ENCODE measurements at regions not wholly inside any gene's neighbourhood (a gene's known extent, or its start where the extent isn't known, plus 50 kb on each side); places are given as distances from the start of the nearest gene placed in this dataset.

- H3K27me3 Mint-ChIP-seq: peaks cover 26% of the 10 kb centered on the region
These were observed 327.0 kb downstream of the FOXL1 start for GRCh38 chr16:86905302-86905701.

GRCh38 chr16:86906623-86907022, 328.3 kb downstream of the FOXL1 start:
- no peaks in the 10 kb centered on the region for H3K36me3 Mint-ChIP-seq (ENCODE audit: insufficient read depth)
- H3K4me3 Mint-ChIP-seq (ENCODE audit: low read depth): no peak overlapping the region
- DNase-seq (ENCODE audit: low spot score, unreplicated experiment): no peak
- peaks cover 25% of the 10 kb centered on the region for H3K27me3 Mint-ChIP-seq
- peaks cover 7% of the 10 kb centered on the region for H3K4me1 Mint-ChIP-seq (ENCODE audit: low read depth)
- no peak overlapping the region for H3K27ac Mint-ChIP-seq
- no peaks in the 10 kb centered on the region for H3K9me3 Mint-ChIP-seq (ENCODE audit: low read depth)
- TF ChIP-seq, protein P1, sequence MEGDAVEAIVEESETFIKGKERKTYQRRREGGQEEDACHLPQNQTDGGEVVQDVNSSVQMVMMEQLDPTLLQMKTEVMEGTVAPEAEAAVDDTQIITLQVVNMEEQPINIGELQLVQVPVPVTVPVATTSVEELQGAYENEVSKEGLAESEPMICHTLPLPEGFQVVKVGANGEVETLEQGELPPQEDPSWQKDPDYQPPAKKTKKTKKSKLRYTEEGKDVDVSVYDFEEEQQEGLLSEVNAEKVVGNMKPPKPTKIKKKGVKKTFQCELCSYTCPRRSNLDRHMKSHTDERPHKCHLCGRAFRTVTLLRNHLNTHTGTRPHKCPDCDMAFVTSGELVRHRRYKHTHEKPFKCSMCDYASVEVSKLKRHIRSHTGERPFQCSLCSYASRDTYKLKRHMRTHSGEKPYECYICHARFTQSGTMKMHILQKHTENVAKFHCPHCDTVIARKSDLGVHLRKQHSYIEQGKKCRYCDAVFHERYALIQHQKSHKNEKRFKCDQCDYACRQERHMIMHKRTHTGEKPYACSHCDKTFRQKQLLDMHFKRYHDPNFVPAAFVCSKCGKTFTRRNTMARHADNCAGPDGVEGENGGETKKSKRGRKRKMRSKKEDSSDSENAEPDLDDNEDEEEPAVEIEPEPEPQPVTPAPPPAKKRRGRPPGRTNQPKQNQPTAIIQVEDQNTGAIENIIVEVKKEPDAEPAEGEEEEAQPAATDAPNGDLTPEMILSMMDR (IDR thresholded peaks at IDR 0.05; ENCODE audit: unreplicated experiment): no peak

More at GRCh38 chr16:86905302-86905701, 327.0 kb downstream of the FOXL1 start:
- Mint-ChIP-seq H3K4me3 (ENCODE audit: low read depth) (no peak overlapping the region), H3K9me3 (ENCODE audit: low read depth) (no peaks in the 10 kb centered on the region), H3K4me1 (ENCODE audit: low read depth) (peaks cover 10% of the 10 kb centered on the region), H3K27ac (no peak overlapping the region), H3K36me3 (ENCODE audit: insufficient read depth) (no peaks in the 10 kb centered on the region)
- DNase-seq (ENCODE audit: low spot score, unreplicated experiment): no peak
- TF ChIP-seq, protein P1 (IDR thresholded peaks at IDR 0.05; ENCODE audit: unreplicated experiment): no peak

DNA sequence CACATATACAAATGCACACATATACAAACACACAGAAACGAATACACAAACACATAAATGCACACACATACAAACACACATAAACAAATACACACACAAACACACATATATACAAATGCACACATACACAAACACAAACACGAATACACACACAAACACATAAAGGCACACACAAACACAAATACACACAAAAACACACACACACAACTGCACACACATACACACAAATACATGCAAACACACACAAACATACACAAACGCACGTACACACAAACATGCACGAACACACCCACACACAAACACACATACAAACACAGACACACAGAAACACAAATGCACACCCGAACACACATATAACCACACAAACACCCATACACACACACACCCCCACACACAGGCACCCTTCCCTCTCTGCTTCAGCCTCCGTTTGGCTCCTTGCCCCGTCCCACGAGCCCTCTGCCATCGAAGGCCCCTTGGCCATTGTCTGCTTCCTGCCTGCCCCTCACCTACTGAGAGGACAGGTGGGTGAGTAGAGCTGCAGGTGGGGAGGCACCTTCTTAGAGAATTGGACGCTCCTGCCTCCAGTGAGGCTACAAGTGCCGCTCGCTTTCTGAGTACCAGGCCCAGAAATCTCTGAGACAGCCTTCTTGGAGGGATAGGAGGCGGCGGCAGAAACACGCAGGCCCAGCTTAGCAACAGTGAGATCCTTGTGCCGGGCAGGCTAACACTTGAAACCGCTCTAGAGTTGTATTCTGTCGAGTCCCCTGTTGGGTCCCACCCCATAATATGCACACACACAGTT, 331.2 kb downstream of the FOXL1 start:
- no peak for DNase-seq (ENCODE audit: low spot score, unreplicated experiment)
- TF ChIP-seq, protein P1 (IDR thresholded peaks at IDR 0.05; ENCODE audit: unreplicated experiment): no peak
- Mint-ChIP-seq H3K27ac (no peak overlapping the region), H3K36me3 (ENCODE audit: insufficient read depth) (no peaks in the 10 kb centered on the region), H3K9me3 (ENCODE audit: low read depth) (no peaks in the 10 kb centered on the region), H3K4me3 (ENCODE audit: low read depth) (no peak overlapping the region), H3K27me3 (peaks cover 9% of the 10 kb centered on the region), H3K4me1 (ENCODE audit: low read depth) (peaks cover 3% of the 10 kb centered on the region)

DNA sequence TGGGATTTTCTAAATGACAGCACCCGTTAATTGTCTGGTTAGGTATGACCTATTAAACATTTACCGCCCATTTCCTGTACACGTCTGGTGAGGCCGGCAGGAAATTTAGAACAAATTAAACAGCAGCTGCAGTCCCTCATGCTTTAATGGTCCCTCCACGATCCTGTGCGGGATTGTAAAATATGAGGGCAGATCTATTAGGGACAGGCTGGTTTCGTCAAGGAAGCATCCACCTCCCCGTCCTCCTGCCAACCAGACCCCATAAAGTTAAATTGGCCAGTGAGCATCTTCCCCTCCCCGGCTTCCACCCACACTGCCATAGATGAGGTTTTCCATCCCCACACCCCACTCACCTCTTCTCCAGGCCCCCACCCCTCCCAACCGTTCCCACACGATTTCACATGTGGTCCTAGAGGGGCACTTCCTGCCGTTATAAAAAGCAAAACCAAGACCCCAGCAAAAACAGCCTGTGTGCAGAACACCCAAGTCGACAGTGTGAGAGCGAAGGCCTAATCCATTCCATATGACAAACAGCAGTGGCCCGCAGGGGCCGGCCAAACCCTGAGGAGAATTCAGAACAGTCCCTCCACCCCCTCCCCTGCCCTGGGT, 331.9 kb downstream of the FOXL1 start:
- Mint-ChIP-seq H3K9me3 (ENCODE audit: low read depth) (no peaks in the 10 kb centered on the region), H3K36me3 (ENCODE audit: insufficient read depth) (no peaks in the 10 kb centered on the region), H3K27me3 (peaks cover 7% of the 10 kb centered on the region), H3K27ac (no peak overlapping the region), H3K4me1 (ENCODE audit: low read depth) (peaks cover 3% of the 10 kb centered on the region), H3K4me3 (ENCODE audit: low read depth) (no peak overlapping the region)
- TF ChIP-seq, protein P1 (IDR thresholded peaks at IDR 0.05; ENCODE audit: unreplicated experiment): no peak
- DNase-seq (ENCODE audit: low spot score, unreplicated experiment): no peak

GRCh38 chr16:86911437-86911958, 333.1 kb downstream of the FOXL1 start:
- no peak overlapping the region for H3K27ac Mint-ChIP-seq
- TF ChIP-seq, protein P1 (IDR thresholded peaks at IDR 0.05; ENCODE audit: unreplicated experiment): no peak
- no peaks in the 10 kb centered on the region for H3K36me3 Mint-ChIP-seq (ENCODE audit: insufficient read depth)
- no peaks in the 10 kb centered on the region for H3K9me3 Mint-ChIP-seq (ENCODE audit: low read depth)
- H3K4me3 Mint-ChIP-seq (ENCODE audit: low read depth): no peak overlapping the region
- H3K27me3 Mint-ChIP-seq: peaks cover 9% of the 10 kb centered on the region
- no peaks in the 10 kb centered on the region for H3K4me1 Mint-ChIP-seq (ENCODE audit: low read depth)
- no peak for DNase-seq (ENCODE audit: low spot score, unreplicated experiment)
